ENCODE measurements at regions not wholly inside any gene's neighbourhood (a gene's known extent, or its start where the extent isn't known, plus 50 kb on each side); places are given as distances from the start of the nearest gene placed in this dataset.

GRCh38 chrX:120795301-120795700 is 80.4 kb downstream of the CT47B1 start:
- TF ChIP-seq CTCF (IDR thresholded peaks at IDR 0.05; ENCODE audit: extremely low read depth in 1 of 2, insufficient read depth in 1 of 2, low read depth in 1 of 2, low read length in 2 of 2) (no peak), EZH2 (IDR thresholded peaks at IDR 0.05; ENCODE audit: borderline replicate concordance, low read depth, low read length, severe bottlenecking) (no peak), POLR2A (IDR thresholded peaks at IDR 0.05; ENCODE audit: low read depth, low read length) (no peak)
